CD4-positive, alpha-beta T cell (primary cell): ENCODE measurements at regions not wholly inside any gene's neighbourhood (a gene's known extent, or its start where the extent isn't known, plus 50 kb on each side); places are given as distances from the start of the nearest gene placed in this dataset.

ENCODE experiments used
- ATAC-seq: fragments of 200-7000 bp; cut with Tn5 transposase; one replicate; pipeline ENCODE4 v1.10.0; 2022; ENCODE audit warnings: mild to moderate bottlenecking; ENCODE audit not compliant: poor library complexity
- CTCF ChIA-PET: fragments of 350-600 bp; sonication (Branson Sonifier 250); formaldehyde crosslinking; loops from one replicate; lab custom pipeline; 2021; ENCODE audit warnings: antibody characterized with exemption, inconsistent platforms; lab: Charles Lee
- POLR2A ChIA-PET: fragments of 350-600 bp; sonication (Branson Sonifier 250); formaldehyde crosslinking; loops from one replicate; lab custom pipeline; 2021; ENCODE audit warnings: antibody characterized with exemption, inconsistent platforms; lab: Charles Lee
- DNase-seq, 14 experiments: peaks; one replicate each; pipeline ENCODE4 v3.0.0-alpha.2; 2013 to 2020; ENCODE audit warnings: mixed read lengths in 2 of 14
- H3K27ac ChIP-seq, 2 donors: one replicate each; pipeline versions ENCODE4 v1.5.1 to v1.7.0; 2013; ENCODE audit warnings: low read length in 2 of 2, low read depth in 1 of 2, mild to moderate bottlenecking in 1 of 2
- H3K27me3 ChIP-seq, 2 experiments: 1 replicate in 1 of 2; 2 replicates in 1 of 2; pipeline versions ENCODE4 v1.6.1 to v1.7.0; 2013; ENCODE audit warnings: low read length in 2 of 2, control low read depth in 1 of 2, mild to moderate bottlenecking in 1 of 2, moderate library complexity in 1 of 2; ENCODE audit not compliant: insufficient read depth in 2 of 2, control insufficient read depth in 1 of 2
- H3K36me3 ChIP-seq: one replicate; pipeline ENCODE4 v1.6.1; 2013; ENCODE audit warnings: low read length, control low read depth; ENCODE audit not compliant: insufficient read depth
- H3K4me1 ChIP-seq: one replicate; pipeline ENCODE4 v1.6.1; 2013; ENCODE audit warnings: low read length, control low read depth; ENCODE audit not compliant: insufficient read depth
- H3K4me3 ChIP-seq: one replicate; pipeline ENCODE4 v1.5.1; 2013; ENCODE audit warnings: mild to moderate bottlenecking, low read length, moderate library complexity
- H3K9me3 ChIP-seq, 2 experiments: 1 replicate in 1 of 2; 2 replicates in 1 of 2; pipeline versions ENCODE4 v1.6.1 to v1.7.0; 2013; ENCODE audit warnings: low read length in 2 of 2, mild to moderate bottlenecking in 2 of 2, control low read depth in 1 of 2, moderate library complexity in 1 of 2; ENCODE audit not compliant: control insufficient read depth in 1 of 2, insufficient read depth in 1 of 2
- H3K27ac Mint-ChIP-seq: one replicate; pipeline ENCODE4 v1.8.0; 2020; ENCODE audit warnings: mixed read lengths
- H3K27me3 Mint-ChIP-seq: one replicate; pipeline ENCODE4 v1.8.0; 2021; ENCODE audit warnings: mixed read lengths
- H3K36me3 Mint-ChIP-seq: one replicate; pipeline ENCODE4 v1.8.0; 2021; ENCODE audit warnings: low read depth, mixed read lengths
- H3K4me1 Mint-ChIP-seq: one replicate; pipeline ENCODE4 v1.8.0; 2021; ENCODE audit warnings: low read depth, mixed read lengths
- H3K4me3 Mint-ChIP-seq: one replicate; pipeline ENCODE4 v1.8.0; 2020; ENCODE audit warnings: mild to moderate bottlenecking, mixed read lengths
- H3K9me3 Mint-ChIP-seq: one replicate; pipeline ENCODE4 v1.8.0; 2020; ENCODE audit warnings: mixed read lengths
- CTCF ChIP-seq: fragments of 200-600 bp; IDR thresholded peaks from one replicate; pipeline ENCODE4 v1.8.0; 2022; ENCODE audit warnings: antibody characterized with exemption, mild to moderate bottlenecking
- intact Hi-C, 2 experiments: fragments of 100-400 bp; cut with DNase I in 1 of 2; cut with micrococcal nuclease in 1 of 2; formaldehyde crosslinking; loops; one replicate each; pipeline versions ENCODE4 v1.15.1 to v1.9.0; 2023 to 2025; cut with DNase I, micrococcal nuclease

DNA sequence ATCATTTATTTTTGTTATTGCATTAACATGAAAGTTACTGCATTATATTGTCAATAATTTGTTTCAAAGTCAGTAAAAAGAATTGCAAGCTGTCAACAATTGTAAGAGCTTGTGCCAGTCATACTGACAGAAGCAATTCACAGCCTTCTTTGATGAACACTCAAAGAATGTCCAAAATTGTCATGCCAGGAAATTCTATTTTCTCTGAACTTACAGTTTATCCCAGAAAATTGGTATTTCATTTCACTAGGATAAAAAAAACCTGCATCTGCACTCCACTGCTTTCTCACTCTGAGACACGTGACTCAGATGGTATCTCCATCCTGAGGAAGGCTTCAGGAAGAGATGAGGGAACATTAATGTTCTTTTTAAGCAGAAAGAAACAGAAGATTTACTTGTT, 332.6 kb upstream of the CCDC54 start:
- TF ChIP-seq CTCF = no peak
- Histone ChIP-seq H3K27me3 (no peaks in the 10 kb centered on the region), H3K9me3 (no peaks in the 10 kb centered on the region), H3K4me1 (no peaks in the 10 kb centered on the region), H3K27ac (no peak overlapping the region), H3K4me3 (no peak overlapping the region), H3K36me3 (no peaks in the 10 kb centered on the region)
- H3K9me3 Mint-ChIP-seq = no peaks in the 10 kb centered on the region
- no peaks in the 10 kb centered on the region for H3K36me3 Mint-ChIP-seq
- ChIA-PET POLR2A (no interaction called here), CTCF (no interaction called here)
- ATAC-seq (no peak), DNase-seq (no peak)
- no peak overlapping the region for H3K27ac Mint-ChIP-seq
- H3K27me3 Mint-ChIP-seq = no peaks in the 10 kb centered on the region
- H3K4me3 Mint-ChIP-seq = no peak overlapping the region
- H3K4me1 Mint-ChIP-seq = no peaks in the 10 kb centered on the region
- intact Hi-C loops = no loop called here

GRCh38 chr3:107045791-107046190, 331.4 kb upstream of the CCDC54 start:
- Histone ChIP-seq H3K27ac (no peak overlapping the region), H3K9me3 (no peaks in the 10 kb centered on the region), H3K4me3 (no peak overlapping the region), H3K4me1 (no peaks in the 10 kb centered on the region), H3K36me3 (no peaks in the 10 kb centered on the region), H3K27me3 (no peaks in the 10 kb centered on the region)
- Mint-ChIP-seq H3K4me3 (no peak overlapping the region), H3K9me3 (no peaks in the 10 kb centered on the region), H3K27ac (no peak overlapping the region), H3K36me3 (no peaks in the 10 kb centered on the region), H3K27me3 (no peaks in the 10 kb centered on the region), H3K4me1 (no peaks in the 10 kb centered on the region)
- TF ChIP-seq CTCF = no peak
- ATAC-seq (no peak), DNase-seq (no peak)
- intact Hi-C loops = no loop called here
- ChIA-PET CTCF (no interaction called here), POLR2A (no interaction called here)

DNA sequence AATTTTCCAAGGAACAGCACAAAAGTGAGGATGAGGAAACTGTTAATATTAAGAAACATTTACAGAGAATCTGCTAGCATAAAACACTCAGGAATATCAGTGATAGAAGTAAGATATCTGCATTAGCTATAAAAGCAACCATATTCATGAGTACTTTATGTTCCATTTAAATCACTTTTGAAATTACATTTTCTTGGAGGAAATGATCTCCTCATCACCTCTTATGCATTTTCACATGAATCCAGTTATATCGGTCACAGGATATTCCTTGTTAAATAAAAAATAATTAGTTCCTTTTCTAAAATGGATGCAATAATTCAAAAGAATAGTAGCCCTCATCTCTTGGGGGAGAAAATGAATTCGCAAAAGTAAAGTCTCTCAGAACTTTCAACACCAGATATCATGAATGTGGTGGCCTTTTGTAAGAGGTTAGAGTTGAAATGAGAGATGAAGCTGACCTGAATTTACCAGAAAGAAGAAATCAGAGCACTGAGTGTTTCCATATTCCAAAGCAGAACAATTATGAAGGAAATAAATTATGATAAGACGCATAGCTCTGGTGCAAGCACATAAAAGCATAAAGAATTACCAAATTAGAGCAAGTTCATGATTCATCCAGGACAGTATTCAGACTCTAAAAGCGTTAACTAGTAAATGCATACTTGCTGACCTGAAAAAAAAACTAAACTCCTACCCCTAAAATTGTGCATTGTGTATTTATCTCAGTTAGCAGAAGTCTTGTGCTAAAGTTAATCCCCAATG, 321.9 kb upstream of the CCDC54 start:
- Histone ChIP-seq H3K4me1 (no peaks in the 10 kb centered on the region), H3K9me3 (no peaks in the 10 kb centered on the region), H3K27ac (no peak overlapping the region), H3K4me3 (no peak overlapping the region), H3K36me3 (no peaks in the 10 kb centered on the region), H3K27me3 (no peaks in the 10 kb centered on the region)
- intact Hi-C loops = no loop called here
- no peak overlapping the region for H3K4me3 Mint-ChIP-seq
- POLR2A ChIA-PET = no interaction called here
- DNase-seq (no peak), ATAC-seq (no peak)
- no peak overlapping the region for H3K27ac Mint-ChIP-seq
- no peak for TF ChIP-seq CTCF
- CTCF ChIA-PET = no interaction called here
- no peaks in the 10 kb centered on the region for H3K4me1 Mint-ChIP-seq
- no peaks in the 10 kb centered on the region for H3K9me3 Mint-ChIP-seq
- no peaks in the 10 kb centered on the region for H3K36me3 Mint-ChIP-seq
- H3K27me3 Mint-ChIP-seq = no peaks in the 10 kb centered on the region
